KMS-11 (cell line): ENCODE measurements at regions not wholly inside any gene's neighbourhood (a gene's known extent, or its start where the extent isn't known, plus 50 kb on each side); places are given as distances from the start of the nearest gene placed in this dataset.

ENCODE experiments used
- H2AFZ ChIP-seq: fragments of 200-600 bp; sonication (generic); 2 replicates; pipeline ENCODE4 v1.6.1; 2016; ENCODE audit warnings: antibody characterized with exemption, mixed run types, low read depth
- H3K27ac ChIP-seq: fragments of 200-600 bp; sonication (generic); 2 replicates; pipeline ENCODE4 v1.6.1; 2016; ENCODE audit warnings: mild to moderate bottlenecking, mixed run types
- H3K27me3 ChIP-seq: fragments of 200-600 bp; sonication (generic); 2 replicates; pipeline ENCODE4 v1.6.1; 2017; ENCODE audit warnings: mild to moderate bottlenecking, low read depth, mixed run types, moderate library complexity; ENCODE audit not compliant: insufficient read depth
- H3K36me3 ChIP-seq: fragments of 200-600 bp; sonication (generic); 2 replicates; pipeline ENCODE4 v1.6.1; 2017; ENCODE audit warnings: mild to moderate bottlenecking, mixed run types; ENCODE audit not compliant: insufficient read depth
- H3K4me1 ChIP-seq: fragments of 200-600 bp; sonication (generic); 2 replicates; pipeline ENCODE4 v1.6.1; 2016; ENCODE audit warnings: mild to moderate bottlenecking, low read depth, mixed run types; ENCODE audit not compliant: poor library complexity, severe bottlenecking
- H3K4me2 ChIP-seq: fragments of 200-600 bp; sonication (generic); 2 replicates; pipeline ENCODE4 v1.7.0; 2016; ENCODE audit warnings: mild to moderate bottlenecking, mixed run types
- H3K4me3 ChIP-seq: fragments of 200-600 bp; sonication (generic); IDR thresholded peaks from 2 replicates; pipeline ENCODE4 v1.6.1; 2017; ENCODE audit warnings: low read depth, low read length, mixed read lengths; ENCODE audit not compliant: insufficient read depth
- H3K79me2 ChIP-seq: fragments of 200-600 bp; sonication (generic); 2 replicates; pipeline ENCODE4 v1.6.1; 2016; ENCODE audit warnings: low read depth, mixed run types; ENCODE audit not compliant: insufficient read depth
- H3K9ac ChIP-seq: fragments of 200-600 bp; sonication (generic); 2 replicates; pipeline ENCODE4 v1.6.1; 2016; ENCODE audit warnings: mild to moderate bottlenecking, mixed run types
- H4K20me1 ChIP-seq: fragments of 200-600 bp; sonication (generic); 2 replicates; pipeline ENCODE4 v1.6.1; 2016; ENCODE audit warnings: mild to moderate bottlenecking, mixed run types; ENCODE audit not compliant: insufficient read depth
- CTCF ChIP-seq: fragments of 200-600 bp; sonication (generic); conservative IDR thresholded peaks from 2 replicates; pipeline ENCODE4 v1.6.1; 2017; ENCODE audit warnings: low read depth, mild to moderate bottlenecking, antibody characterized with exemption, low read length, moderate library complexity, mixed read lengths

DNA sequence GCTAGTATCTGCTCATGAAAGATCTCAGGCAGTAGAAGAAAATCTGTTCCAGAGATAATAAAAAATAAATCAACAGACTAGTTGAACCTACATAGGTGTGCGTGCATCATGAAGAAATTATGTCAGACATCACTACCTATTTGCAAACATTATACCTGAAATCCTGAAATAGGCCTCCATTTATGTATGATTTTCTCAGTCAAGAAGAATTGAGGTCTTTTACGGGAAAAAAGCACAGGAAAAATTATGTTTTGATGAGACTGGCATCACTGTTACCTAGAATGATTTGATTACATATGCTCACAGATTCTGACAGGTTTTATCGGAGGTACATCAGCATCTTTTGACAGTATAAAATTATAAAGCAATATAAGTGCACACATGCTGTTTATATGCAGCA lies 1570.5 kb upstream of the NUDT12 start:
- no peaks in the 10 kb centered on the region for H3K79me2 ChIP-seq
- no peak for TF ChIP-seq CTCF
- no peak overlapping the region for H3K4me3 ChIP-seq
- no peak overlapping the region for H3K27ac ChIP-seq
- H3K27me3 ChIP-seq: no peaks in the 10 kb centered on the region
- no peak overlapping the region for H3K9ac ChIP-seq
- no peak overlapping the region for H3K4me2 ChIP-seq
- no peak overlapping the region for H2AFZ ChIP-seq
- no peaks in the 10 kb centered on the region for H3K36me3 ChIP-seq
- H3K4me1 ChIP-seq: no peaks in the 10 kb centered on the region
- no peaks in the 10 kb centered on the region for H4K20me1 ChIP-seq

DNA sequence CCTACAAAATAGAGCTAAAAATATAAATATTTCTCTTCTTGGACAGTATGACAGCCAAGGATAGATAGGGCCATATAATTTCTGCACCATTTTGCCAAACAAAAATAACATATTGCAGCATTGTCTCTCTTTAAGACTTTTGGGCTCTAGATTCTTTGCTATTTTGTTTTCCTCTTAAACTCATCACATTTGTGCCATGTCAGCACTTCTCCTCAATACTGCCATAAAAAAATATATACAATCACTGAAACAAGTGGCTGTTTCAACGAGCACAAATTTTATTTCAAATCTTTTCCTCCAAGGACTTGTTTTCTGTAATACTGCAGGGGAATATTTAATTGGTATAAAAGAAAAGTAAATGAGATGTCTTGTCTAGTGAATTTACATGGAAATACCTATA lies 1570.0 kb upstream of the NUDT12 start:
- no peaks in the 10 kb centered on the region for H3K79me2 ChIP-seq
- H3K9ac ChIP-seq: no peak overlapping the region
- no peak for TF ChIP-seq CTCF
- no peaks in the 10 kb centered on the region for H3K4me1 ChIP-seq
- no peak overlapping the region for H3K4me2 ChIP-seq
- no peak overlapping the region for H2AFZ ChIP-seq
- no peak overlapping the region for H3K4me3 ChIP-seq
- no peaks in the 10 kb centered on the region for H4K20me1 ChIP-seq
- H3K36me3 ChIP-seq: no peaks in the 10 kb centered on the region
- no peaks in the 10 kb centered on the region for H3K27me3 ChIP-seq
- H3K27ac ChIP-seq: no peak overlapping the region

DNA sequence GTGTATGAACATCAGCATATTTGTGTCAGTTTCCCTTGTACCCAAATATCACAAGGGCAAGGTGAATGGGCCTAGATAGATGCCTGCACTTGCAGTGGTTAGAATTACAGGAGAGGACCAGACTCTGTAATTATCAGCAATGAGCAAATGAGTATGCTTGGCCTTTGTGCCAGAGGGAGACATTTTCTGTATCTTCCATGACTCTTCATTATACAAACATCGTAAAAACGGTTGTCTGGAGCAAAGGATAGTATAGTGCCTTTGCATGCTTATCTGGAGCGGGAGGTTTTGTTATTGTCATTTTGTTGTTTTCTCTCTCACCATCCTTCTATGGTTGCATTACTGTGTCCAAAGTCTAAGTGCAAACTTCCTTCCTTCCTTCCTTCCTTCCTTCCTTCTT lies 1568.5 kb upstream of the NUDT12 start:
- Histone ChIP-seq H3K27me3 (no peaks in the 10 kb centered on the region), H3K79me2 (no peaks in the 10 kb centered on the region), H3K9ac (no peak overlapping the region), H3K4me3 (no peak overlapping the region), H4K20me1 (no peaks in the 10 kb centered on the region), H3K4me1 (no peaks in the 10 kb centered on the region), H3K4me2 (no peak overlapping the region), H3K27ac (no peak overlapping the region), H2AFZ (no peak overlapping the region), H3K36me3 (no peaks in the 10 kb centered on the region)
- TF ChIP-seq CTCF: no peak

DNA sequence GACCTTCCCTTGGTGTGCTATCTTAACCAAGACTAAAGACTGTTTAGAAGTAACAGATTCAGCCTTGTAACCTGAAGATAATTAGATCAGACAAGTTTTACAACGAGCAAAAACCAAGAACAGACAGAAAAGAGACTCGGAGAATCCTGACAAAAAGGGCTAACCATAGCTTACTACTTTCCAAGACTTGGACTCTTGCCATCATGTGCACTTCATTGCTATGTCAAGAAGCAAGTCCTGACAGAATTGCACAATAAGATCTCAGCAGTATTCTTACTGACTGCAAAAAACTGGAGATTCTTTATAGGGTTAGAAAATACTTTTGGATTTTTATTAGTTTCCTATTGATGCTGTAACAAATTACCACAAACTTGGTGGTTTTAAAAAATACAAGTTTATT lies 1539.0 kb upstream of the NUDT12 start:
- no peaks in the 10 kb centered on the region for H3K79me2 ChIP-seq
- no peaks in the 10 kb centered on the region for H4K20me1 ChIP-seq
- H3K4me1 ChIP-seq: no peaks in the 10 kb centered on the region
- H3K4me2 ChIP-seq: no peak overlapping the region
- H2AFZ ChIP-seq: no peak overlapping the region
- no peak for TF ChIP-seq CTCF
- no peak overlapping the region for H3K9ac ChIP-seq
- H3K27me3 ChIP-seq: no peaks in the 10 kb centered on the region
- no peak overlapping the region for H3K27ac ChIP-seq
- no peak overlapping the region for H3K4me3 ChIP-seq
- no peaks in the 10 kb centered on the region for H3K36me3 ChIP-seq

GRCh38 chr5:105088961-105089360 lies 1526.4 kb upstream of the NUDT12 start:
- no peak for TF ChIP-seq CTCF
- no peaks in the 10 kb centered on the region for H4K20me1 ChIP-seq
- no peaks in the 10 kb centered on the region for H3K27me3 ChIP-seq
- H3K4me3 ChIP-seq: no peak overlapping the region
- no peak overlapping the region for H3K9ac ChIP-seq
- H3K4me1 ChIP-seq: no peaks in the 10 kb centered on the region
- no peaks in the 10 kb centered on the region for H3K36me3 ChIP-seq
- H3K79me2 ChIP-seq: no peaks in the 10 kb centered on the region
- H3K27ac ChIP-seq: no peak overlapping the region
- H3K4me2 ChIP-seq: no peak overlapping the region
- H2AFZ ChIP-seq: no peak overlapping the region
